ENCODE measurements at regions not wholly inside any gene's neighbourhood (a gene's known extent, or its start where the extent isn't known, plus 50 kb on each side); places are given as distances from the start of the nearest gene placed in this dataset.

DNA sequence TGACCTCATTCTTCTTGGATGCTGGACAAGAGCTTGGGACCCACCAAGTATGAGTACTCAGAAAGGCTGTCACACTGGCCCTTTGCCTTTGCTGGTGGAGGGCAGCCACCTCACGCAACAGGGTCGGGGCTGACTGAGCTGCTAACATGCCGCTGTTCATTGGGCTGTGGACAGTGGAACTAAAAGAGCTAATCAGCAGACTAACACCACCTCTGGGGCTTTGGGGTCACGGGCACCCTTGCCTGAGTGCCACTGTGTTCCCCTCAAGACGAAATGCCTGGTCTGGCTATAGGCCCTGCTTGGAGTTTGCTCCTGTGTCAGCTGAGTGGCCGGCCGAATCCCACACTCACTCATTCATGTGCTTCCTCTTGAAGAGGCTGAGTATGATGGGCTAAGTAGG, 559.6 kb downstream of the SPRY1 start:
- DNase-seq = no peak

DNA sequence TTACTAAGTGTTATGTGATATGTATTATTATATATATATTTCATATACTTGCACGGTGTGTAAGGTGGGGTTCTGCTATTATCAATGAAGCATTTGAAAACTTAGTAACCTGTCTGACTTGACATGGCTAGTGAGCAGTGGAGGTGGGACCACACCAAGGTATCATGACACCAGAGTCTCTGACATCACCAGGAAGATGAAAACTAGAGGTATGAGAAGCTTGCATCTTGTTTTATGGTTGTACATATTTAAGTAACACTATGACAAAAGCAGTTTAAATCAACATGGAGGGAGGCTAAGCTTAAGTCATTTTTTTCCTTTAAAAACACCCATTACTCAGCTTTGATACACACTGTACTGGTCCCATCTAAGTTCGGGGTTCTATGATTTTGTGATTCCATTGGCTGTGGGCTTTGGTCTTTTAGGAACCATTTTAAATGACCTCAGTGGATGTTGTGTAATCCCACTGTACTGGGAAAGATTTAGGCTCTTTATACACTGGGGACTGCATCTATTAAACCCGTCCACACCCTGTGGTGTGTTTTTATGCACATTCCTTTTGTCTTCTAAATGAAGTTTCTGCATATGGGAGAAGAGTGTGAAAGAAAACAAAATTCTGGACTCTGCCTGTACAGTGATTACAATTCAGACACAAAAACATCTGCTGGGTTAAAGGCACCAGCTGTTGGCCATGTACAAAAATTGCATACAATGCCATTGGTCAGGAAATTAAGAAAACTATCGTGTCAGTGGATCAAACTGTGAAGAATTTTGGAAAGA, 570.6 kb downstream of the SPRY1 start:
- no peak for DNase-seq

DNA sequence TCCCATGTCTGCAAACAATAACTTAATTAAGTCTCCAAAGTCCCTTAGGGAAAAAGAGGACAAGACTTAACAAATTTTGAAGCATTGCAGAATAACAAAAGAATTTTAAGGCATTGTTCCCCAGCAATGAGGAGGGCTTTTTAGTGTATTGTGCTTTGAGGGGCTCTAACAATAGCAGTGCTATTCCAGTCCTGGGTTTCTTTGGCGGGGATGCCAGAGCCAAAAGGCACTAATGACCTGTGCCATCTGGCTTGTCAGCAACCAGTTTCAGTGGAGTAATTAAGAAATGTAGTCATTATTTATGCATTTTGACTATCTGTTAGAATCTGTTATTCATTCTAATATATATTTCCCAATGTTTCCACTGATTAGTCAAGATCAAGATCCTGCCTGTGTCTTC, 575.4 kb downstream of the SPRY1 start:
- no peak for DNase-seq

DNA sequence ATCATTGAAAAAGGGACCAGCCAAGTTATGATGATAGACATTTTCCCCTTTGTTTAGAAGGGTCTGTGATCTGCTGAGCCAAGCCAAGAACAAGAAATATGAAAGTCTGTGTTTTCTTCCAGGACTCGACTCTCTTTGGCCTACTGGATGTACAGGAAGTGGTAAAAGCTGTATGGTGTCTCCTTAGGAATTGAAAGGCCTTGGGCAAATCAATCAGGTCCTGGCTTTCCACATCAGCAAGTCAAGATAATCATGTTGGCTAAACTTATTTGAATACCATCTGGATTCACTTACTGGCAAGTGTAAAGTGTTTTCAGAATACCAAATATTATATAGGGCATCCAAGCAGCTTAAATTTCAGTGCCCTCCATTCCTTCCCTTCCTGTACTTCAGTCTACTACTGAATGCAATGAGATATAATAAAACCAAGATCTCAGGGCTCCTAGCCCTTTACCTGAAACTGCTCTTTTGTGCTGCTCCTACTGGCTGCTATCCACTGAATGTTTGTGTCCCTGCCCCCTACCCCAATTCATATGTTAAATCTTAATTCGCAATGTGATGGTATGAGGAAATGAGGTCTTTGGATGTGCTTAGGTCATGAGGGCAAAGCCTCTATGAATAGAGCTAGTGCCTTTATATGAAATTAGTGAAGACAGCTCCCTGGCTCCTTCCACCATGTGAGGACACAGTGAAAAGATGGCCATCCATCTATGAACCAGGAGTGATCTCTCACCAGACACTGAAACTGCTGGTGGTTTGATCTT, 578.0 kb downstream of the SPRY1 start:
- no peak for DNase-seq

DNA sequence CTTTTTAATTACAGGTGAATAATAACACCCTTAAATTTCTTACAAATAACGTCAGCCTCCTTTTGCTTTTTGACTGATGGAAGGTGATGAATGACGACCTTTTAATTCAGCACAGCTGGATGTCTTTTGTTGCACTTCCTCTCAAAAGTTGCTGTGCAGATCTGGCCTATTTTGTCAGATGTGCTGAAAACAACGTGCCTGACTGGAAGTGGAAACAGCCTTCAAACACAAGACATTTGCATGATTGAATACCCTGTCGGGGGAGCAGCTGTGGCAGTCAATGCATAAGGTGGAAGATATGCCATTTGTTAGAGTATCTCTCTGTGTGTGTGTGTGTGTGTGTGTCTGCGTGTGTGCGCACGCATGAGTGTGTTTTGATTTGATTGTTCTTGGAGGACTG, 579.7 kb downstream of the SPRY1 start:
- no peak for DNase-seq

DNA sequence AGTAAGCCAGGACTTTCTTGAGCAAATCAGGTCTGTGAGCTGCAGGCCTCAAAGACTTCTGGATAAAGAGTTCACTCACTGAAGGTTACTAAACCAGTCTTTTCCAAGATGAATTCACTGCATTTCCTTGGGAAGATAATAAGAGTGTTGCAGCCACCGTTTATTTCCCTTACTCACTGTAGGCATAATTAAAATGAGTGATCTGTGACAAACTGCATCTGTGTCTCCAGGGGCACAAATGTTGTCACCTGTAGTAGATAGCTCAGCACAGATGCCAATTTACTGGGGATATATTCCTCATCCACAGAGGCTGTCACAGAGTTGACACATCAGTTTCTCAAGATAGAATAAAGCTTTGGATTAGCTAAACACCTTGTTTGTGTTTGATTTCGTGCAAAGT, 580.2 kb downstream of the SPRY1 start:
- DNase-seq = no peak

DNA sequence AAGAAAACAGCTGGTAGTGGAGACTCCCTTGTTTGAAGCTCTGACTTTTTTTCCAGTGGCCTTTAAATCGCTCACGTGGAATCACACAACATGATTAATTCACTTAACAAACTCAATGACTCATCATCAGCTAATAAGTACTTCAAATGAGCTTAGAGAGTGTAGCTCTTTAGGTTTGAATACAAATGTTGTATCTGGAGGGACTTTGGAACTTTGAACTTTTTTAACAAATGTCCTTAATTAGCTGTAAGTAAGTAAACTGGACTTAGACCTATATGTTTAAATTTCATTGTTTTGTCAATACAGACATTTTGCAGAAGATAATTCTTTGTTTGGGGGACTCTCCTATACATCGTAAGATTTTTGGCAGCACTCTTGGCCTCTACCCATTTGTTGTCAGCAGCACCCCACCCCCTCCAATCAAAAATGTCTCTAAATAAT, 581.1 kb downstream of the SPRY1 start:
- DNase-seq = no peak

DNA sequence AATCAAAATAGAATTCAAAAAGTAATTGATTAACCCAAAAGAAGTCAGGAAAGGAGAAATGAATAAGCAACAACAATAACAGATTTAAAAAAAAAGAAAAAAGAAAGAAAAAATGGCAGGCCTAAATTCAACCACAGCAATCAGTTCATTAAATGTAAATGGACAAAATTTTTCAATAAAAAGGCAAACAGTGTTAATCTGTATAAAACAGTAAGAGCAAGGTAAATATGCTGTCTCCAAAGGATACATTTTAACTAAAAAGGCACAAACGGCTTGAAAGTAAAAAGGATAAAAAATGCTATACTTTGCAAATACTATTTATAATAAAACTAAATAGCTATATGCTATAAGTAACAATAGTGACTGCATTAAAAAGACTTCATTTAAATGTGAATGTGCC, 582.0 kb downstream of the SPRY1 start:
- no peak for DNase-seq

DNA sequence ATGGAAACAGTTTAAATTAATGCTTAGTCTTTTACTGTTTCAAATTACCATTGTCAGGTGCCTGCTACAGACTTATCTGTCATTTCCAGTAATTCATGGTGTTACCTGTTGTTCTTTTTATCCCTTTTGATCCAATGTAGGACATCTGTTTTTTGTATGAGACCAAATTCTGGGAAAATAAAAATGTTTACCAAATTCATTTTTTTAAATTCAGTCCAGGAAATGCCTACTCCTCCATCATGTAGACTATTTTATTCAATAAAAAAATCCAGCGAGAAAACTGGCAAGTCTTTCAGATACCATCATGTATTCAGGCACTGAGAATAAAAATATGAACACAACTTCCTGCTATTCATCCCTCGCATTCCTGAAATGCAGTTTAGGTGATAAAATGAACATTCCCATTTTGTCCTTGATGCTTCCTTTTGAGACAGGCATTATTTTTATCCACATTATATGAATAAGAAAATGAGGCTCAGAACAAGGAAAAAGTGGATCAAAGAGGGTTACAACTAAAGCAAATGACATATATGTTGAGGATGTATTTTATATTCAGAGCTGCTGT, 584.2 kb downstream of the SPRY1 start:
- peak; percentile 62 for DNase-seq

DNA sequence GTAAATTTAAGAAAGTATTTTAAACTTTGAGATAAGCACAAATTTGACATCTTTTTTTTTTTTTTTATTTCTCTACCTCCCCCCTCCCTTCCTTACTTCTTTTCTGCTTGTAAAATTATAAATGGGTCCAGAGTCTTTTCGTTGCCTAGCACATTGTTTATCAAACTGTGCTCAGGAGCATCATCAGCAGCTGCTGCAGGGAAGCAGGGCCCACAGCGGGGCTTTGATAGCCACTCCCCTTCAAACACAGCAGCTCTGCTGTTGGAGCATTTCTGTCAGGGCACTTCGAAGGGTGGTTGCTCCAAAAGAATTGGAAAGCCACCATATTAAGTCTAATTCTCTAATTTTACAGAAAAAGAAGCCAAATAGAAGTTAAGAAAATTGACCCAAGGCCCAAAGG, 588.3 kb downstream of the SPRY1 start:
- no peak for DNase-seq

DNA sequence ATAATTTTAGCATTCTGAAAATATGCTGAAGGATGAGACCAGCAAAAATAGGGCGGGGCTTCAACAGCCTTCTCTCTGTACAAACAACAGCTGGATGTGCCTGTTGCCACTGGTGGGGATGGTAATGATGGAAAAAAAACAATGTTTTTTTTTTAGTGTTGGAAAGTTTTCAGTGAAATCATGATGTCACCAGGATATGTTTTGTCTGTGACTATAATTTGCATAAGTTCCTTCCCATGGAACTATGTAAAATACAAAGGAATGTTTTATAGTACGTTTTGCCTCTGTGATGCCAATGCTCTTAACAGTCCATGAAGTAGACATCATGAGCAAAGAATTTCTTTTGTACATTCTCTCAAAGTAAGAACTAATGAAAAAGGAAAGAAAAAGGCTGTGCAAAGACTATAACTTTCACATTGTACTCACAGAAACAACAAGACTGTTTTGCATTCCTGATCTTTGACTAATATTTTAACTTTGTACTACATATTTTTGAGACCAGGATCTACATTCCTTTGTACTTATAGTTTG, 589.7 kb downstream of the SPRY1 start:
- DNase-seq = peak; percentile 60

DNA sequence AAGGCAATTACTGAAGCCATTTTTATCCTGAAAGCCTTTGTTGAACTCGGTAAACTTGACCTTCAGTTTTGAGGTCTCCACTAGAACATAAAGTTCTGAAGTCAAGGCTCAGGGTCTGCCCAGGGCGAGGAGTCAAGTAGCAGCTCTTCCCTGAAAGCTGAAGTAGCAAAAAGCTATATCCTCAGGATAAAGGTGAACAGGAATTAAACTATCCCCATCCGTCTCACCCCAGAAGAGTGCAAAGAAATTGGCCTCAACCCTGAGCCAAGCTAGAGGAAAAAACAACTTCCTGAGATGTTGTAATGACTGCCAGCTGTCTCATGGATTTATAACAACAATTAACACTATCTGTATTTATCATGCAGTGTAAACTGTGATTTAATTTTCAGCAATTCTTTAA, 590.8 kb downstream of the SPRY1 start:
- no peak for DNase-seq

DNA sequence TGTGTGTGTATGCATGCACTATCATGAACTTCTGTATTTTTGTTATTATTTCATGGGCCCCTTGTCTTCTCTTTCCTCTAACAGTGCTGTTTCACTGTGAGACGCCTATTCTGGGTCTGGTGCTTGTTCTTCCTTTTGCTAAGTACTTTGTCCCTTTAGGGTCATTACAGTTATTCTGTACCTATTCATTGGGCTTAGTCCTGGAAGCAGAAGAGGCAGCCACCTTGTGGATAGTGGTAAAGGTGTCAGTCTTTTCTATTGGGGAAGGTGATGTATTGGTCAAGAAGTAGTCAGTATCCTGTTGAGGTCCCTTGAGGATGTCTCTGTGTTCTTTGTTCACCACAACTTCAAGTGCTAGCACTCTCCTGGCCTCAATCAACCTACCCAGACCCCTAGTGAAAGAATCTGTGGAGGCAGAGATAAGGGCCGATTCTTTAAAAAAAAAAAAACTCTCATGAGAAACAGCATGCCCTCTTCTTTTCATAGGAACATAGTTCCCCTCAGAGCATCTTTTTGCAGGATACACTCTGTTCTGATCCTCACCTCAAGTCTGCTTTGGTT, 593.8 kb downstream of the SPRY1 start:
- DNase-seq = no peak

DNA sequence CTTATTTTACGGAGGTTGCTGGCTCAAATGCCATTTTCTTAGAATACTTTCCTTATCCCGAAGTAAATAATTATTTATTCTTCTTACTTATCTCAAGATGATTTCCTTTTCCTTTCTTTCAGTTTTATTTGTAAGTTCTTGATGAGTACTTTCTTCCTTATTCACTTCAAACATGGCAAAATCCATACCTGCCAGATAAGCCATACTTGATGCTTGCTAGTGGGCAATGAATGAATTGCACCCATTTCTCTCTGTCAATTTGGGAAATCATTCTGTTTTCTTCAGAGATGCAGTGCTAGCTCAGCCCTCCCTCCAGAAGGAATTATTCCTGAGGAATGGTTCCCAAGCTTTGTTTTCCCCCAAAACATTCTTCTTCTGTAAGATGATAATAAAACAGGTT, 598.3 kb downstream of the SPRY1 start:
- DNase-seq = no peak

DNA sequence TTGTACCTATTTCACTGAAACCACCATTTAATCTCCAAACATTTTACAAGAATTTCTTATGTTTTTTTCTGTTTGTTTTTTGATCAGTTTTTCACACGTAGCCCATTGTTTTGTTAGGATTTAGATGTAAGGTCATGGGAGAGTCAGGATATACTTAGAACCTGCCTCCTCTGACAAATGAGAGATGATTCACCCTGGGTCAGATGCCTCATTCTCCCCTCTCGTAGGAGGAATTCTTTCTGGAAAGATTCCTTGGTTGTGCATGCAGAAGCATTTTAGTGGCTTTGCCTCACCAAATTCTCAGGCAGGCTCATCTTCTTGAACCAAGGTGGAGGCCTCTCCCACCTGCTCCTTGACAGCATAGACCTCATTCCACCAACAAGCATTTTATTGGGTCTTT, 599.3 kb downstream of the SPRY1 start:
- DNase-seq = peak; percentile 90

DNA sequence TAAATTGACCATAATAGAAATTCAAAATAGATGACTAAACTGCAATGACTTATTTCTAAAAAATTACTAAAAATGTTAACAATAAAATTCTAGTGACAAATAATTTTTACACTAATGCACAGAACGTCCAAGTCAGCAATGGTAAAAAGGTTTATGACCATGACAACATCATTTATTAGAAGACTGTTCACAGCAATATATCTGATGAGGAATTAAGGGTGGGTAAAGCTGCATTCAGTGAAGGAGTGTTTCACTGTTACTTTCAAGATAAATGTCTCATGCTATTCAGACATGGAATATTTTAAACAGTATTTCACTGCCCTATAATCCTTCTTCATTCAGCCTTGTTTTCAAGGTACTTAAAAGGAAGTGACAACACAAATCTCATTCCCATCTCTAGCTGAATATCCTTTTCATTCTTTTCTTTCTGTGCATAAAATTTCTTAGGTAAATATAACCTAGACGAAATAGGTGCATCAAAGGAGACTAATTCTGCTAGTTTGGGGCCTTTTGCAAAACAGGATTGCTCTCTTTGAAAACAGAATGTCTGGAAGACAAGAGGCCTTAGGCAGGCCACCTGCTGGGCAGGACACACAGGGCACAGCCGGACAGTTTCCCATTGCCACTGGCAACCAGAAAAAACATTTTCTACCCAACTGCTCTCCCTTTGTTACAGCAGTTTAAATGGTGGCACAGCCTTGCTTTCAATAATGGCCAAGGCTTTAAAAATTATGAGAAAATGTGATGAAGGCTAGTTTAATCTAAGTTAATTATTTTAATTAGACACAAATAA, 600.3 kb downstream of the SPRY1 start:
- no peak for DNase-seq

DNA sequence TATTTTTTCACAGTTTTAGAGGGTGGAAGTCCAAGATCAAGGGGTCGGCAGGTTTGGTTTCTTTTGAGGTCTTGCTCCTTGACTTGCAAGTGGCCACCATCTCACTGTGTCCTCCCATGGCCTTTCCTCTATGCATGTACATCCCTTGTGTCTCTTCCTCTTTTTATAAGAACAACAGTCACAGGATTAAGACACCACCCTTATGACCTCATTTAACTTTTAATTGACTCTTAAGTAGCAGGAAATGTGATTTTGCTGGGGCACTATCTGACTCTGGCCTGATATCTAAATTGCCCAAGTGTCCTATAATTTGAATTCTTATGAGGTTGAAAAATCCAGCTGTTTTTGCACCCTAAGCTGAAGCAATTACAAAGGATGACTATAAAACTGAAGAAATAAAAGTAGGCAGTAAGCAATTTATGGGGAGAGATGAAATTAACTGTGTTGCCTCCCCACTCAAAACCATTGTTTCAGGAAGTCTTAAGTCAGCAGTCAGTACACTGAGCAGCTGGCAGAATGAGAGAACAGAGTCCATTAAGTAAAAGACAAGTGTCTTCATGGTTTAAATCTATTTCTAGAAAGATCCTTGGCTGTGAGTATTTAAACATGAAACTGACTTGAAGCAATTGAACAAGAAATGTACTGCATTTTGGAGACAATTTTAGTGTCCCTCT, 601.3 kb downstream of the SPRY1 start:
- DNase-seq = no peak

DNA sequence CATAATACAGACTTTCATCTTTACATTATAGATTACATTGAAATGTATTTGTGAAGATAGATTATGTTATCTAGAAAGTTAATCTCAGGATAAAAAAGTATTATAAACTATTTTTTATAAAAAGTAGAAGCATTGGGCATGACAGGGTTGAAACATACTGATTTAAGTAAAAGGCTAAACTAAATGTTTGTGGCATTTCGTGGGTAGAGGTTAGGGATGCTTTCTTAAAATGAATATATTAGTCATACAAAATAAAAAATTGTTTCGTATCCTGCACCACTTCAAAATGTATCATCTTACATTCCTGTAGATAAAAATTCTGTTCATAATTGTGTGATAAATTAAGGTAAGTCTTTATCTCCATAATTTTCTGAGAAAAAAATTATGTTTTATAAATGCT, 603.6 kb downstream of the SPRY1 start:
- DNase-seq = no peak

DNA sequence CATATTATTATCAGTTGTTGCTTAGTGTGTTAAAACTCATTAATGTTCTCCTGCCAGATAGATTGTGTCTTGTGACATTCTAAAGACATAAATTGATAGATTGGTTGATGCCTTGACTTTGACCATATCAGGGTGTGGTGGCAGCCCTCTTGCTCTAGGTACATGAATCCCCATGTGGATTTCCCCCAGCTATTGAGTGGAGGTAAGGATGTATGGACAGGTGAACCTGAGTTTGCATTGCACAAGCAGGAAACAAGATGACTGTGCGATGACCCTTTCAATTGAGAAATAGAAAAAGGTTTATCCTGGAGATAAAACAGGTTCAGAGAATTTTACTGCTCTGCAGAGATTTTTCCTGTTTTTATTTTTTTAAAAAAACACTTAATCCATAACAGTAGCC, 619.2 kb downstream of the SPRY1 start:
- no peak for DNase-seq

DNA sequence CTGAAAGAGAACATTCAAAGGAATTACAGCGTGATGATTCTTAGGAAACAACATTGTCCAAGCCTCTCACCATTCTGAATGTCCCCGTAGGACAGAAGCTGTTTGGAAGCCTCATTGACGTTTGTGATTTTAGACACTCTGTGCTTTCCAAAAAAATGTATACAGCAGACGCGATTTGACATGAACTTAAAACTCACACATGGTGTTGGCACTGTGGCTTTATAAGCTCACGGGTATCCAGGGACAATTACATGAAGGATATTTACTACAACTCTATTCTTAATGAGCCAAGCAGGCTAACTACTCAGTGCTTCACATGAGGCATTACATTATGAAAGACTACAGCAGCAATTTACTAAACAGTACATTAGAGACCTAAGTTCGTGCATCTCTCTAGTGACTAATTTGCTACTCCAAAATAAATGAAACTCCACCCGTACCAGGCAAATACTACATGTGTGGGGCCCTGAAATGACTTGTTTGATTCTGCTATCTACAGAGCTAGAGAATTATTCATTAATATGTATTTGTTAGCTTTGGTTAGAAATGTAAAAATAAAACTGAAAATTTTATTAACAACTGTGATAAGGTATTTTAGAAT, 620.7 kb downstream of the SPRY1 start:
- no peak for DNase-seq

All from NCI-H226 (cell line).